ENCODE measurements at regions not wholly inside any gene's neighbourhood (a gene's known extent, or its start where the extent isn't known, plus 50 kb on each side); places are given as distances from the start of the nearest gene placed in this dataset.

GRCh38 chr2:133823226-133823550 lies 254.9 kb upstream of the NCKAP5 start:
- no peaks in the 10 kb centered on the region for H3K4me1 Mint-ChIP-seq
- WGBS (ENCODE audit: extremely low coverage, insufficient read length, low lambda C conversion rate) = no CpG with 5 or more reads among the region's 3 CpGs
- no peak overlapping the region for H3K27ac ChIP-seq (ENCODE audit: insufficient read length, low read depth, low read length)

More at GRCh38 chr2:133823226-133823550, 254.9 kb upstream of the NCKAP5 start:
- H3K4me1 ChIP-seq (ENCODE audit: insufficient read depth, low read length) = no peaks in the 10 kb centered on the region
- H2BK15ac ChIP-seq (ENCODE audit: low read depth, low read length) = no peak overlapping the region
- no peak overlapping the region for H3K18ac ChIP-seq (ENCODE audit: insufficient read length, low read depth, low read length)
- H2BK20ac ChIP-seq (ENCODE audit: low read depth, low read length, poor library complexity, severe bottlenecking) = no peak overlapping the region
- H3K4ac ChIP-seq (ENCODE audit: low read depth, low read length) = no peak overlapping the region
- H3K23ac ChIP-seq (ENCODE audit: insufficient read length, low read depth, low read length) = no peak overlapping the region
- no peak overlapping the region for H4K5ac ChIP-seq (ENCODE audit: insufficient read length, low read depth, low read length)
- no peaks in the 10 kb centered on the region for H3K79me2 ChIP-seq (ENCODE audit: insufficient read depth, low read length)
- no peak overlapping the region for H4K8ac ChIP-seq (replicated peaks; ENCODE audit: insufficient read length, low read depth, low read length)
- H4K91ac ChIP-seq (ENCODE audit: insufficient read length, low read depth, low read length) = no peak overlapping the region
- no peaks in the 10 kb centered on the region for H3K23me2 ChIP-seq (ENCODE audit: insufficient read length, low read depth, low read length, poor library complexity, severe bottlenecking)
- TF ChIP-seq CTCF (conservative IDR thresholded peaks at IDR 0.05) = no peak
- no peak overlapping the region for H2AK5ac ChIP-seq (ENCODE audit: insufficient read length, low read length)
- H3K9me3 Mint-ChIP-seq = no peaks in the 10 kb centered on the region
- H3K4me3 Mint-ChIP-seq = no peak overlapping the region
- DNase-seq = no peak
- no peaks in the 10 kb centered on the region for H4K20me1 ChIP-seq (ENCODE audit: control insufficient read depth, insufficient read depth, insufficient read length)
- H3K14ac ChIP-seq (ENCODE audit: insufficient read depth, low read length) = no peak overlapping the region
- no peak overlapping the region for H2BK12ac ChIP-seq (ENCODE audit: insufficient read length, low read depth, low read length)
- H3K79me1 ChIP-seq (ENCODE audit: insufficient read depth, low read depth, low read length, poor library complexity, severe bottlenecking) = no peaks in the 10 kb centered on the region
- H3K56ac ChIP-seq (ENCODE audit: insufficient read length, low read depth, low read length) = no peak overlapping the region
- H2BK5ac ChIP-seq (ENCODE audit: insufficient read length, low read length) = no peak overlapping the region
- H3K9me3 ChIP-seq (ENCODE audit: control insufficient read depth, low read depth, low read length) = no peaks in the 10 kb centered on the region
- no peak overlapping the region for H3K27ac Mint-ChIP-seq
- no peak overlapping the region for H3T11ph ChIP-seq (ENCODE audit: low read length)
- no peak overlapping the region for H3K9ac ChIP-seq (ENCODE audit: extremely low read depth, insufficient read length, low read length)
- H3K27me3 ChIP-seq (ENCODE audit: insufficient read depth, low read length) = no peaks in the 10 kb centered on the region
- H2AFZ ChIP-seq (ENCODE audit: low read length) = no peak overlapping the region
- no peaks in the 10 kb centered on the region for H3K36me3 Mint-ChIP-seq (ENCODE audit: insufficient read depth in 1 of 3, low read depth in 3 of 3)
- no peaks in the 10 kb centered on the region for H3K27me3 Mint-ChIP-seq (ENCODE audit: low read depth)
- no peak overlapping the region for H3K4me2 ChIP-seq (ENCODE audit: insufficient read depth, insufficient read length, low read length)
- no peak overlapping the region for H2BK120ac ChIP-seq (ENCODE audit: low read depth, low read length, poor library complexity, severe bottlenecking)
